DOHH2 (cell line): ENCODE measurements at regions not wholly inside any gene's neighbourhood (a gene's known extent, or its start where the extent isn't known, plus 50 kb on each side); places are given as distances from the start of the nearest gene placed in this dataset.

ENCODE experiments used
- EZH2phosphoT487 ChIP-seq: fragments of 200-600 bp; sonication (generic); IDR thresholded peaks from 2 replicates; pipeline ENCODE4 v1.6.1; 2017; ENCODE audit warnings: borderline replicate concordance, mild to moderate bottlenecking, antibody characterized with exemption, low read length, moderate library complexity, mixed read lengths
- TF ChIP-seq, protein P1 (sequence below): fragments of 200-600 bp; sonication (generic); IDR thresholded peaks from one replicate; pipeline ENCODE4 v1.5.1; 2014; ENCODE audit warnings: antibody characterized with exemption, mild to moderate bottlenecking, low read depth, low read length; ENCODE audit not compliant: poor library complexity, severe bottlenecking

DNA sequence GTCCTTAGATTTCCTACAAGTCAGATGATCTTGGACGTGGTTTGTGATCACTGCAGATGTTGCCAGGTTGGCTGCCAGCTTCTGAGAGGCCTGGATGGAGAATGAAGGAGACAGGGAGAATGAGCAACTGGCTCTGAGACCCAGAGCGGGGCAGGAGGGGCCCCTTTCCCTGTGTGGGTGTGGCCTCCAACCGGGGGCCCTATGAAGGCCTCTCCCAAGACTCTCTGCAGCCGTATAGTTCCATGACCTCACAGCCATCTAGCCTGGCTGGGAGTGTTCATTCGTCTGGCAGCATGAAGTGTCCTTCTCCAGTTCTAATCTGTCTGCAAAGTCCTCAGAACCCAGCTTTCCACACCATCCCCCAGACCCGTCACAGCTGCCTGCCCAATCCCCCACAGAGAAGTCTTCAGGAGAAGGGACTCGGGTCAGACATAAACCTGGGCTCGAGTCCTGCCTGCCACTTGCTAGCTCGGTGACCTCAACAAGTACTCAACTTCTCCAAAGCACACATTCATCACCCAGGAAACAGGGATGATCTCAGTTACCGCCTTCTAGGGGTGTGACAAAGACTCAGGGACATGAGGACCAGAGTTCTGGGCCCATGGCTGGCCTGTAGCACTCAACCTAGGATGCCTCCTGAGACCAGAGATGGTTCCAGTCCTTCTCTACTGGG lies 122.6 kb downstream of the EDN3 start:
- TF ChIP-seq, protein P1, sequence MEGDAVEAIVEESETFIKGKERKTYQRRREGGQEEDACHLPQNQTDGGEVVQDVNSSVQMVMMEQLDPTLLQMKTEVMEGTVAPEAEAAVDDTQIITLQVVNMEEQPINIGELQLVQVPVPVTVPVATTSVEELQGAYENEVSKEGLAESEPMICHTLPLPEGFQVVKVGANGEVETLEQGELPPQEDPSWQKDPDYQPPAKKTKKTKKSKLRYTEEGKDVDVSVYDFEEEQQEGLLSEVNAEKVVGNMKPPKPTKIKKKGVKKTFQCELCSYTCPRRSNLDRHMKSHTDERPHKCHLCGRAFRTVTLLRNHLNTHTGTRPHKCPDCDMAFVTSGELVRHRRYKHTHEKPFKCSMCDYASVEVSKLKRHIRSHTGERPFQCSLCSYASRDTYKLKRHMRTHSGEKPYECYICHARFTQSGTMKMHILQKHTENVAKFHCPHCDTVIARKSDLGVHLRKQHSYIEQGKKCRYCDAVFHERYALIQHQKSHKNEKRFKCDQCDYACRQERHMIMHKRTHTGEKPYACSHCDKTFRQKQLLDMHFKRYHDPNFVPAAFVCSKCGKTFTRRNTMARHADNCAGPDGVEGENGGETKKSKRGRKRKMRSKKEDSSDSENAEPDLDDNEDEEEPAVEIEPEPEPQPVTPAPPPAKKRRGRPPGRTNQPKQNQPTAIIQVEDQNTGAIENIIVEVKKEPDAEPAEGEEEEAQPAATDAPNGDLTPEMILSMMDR = no peak
- TF ChIP-seq EZH2phosphoT487 = no peak
